Stomach (tissue), 4 donors: ENCODE measurements at regions not wholly inside any gene's neighbourhood (a gene's known extent, or its start where the extent isn't known, plus 50 kb on each side); places are given as distances from the start of the nearest gene placed in this dataset.

Experiments
- CTCF ChIP-seq, 7 experiments: fragments of 450-650 bp in 4 of 7; fragments of 200-600 bp in 3 of 7; sonication (generic) in 3 of 7; IDR thresholded peaks; one replicate each; pipeline ENCODE4 v1.5.1; 2016 to 2019; ENCODE audit warnings: antibody characterized with exemption in 7 of 7, control low read depth in 2 of 7, mild to moderate bottlenecking in 1 of 7
- EP300 ChIP-seq: sonication (generic); formaldehyde crosslinking; IDR thresholded peaks from one replicate; pipeline ENCODE4 v1.6.1; 2017; ENCODE audit warnings: antibody characterized with exemption
- POLR2A ChIP-seq, 4 donors: fragments of 450-650 bp; IDR thresholded peaks; one replicate each; pipeline ENCODE4 v1.6.1; 2016; ENCODE audit warnings: antibody characterized with exemption in 4 of 4, control low read depth in 2 of 4, mild to moderate bottlenecking in 1 of 4, moderate library complexity in 1 of 4
- POLR2AphosphoS5 ChIP-seq, 3 donors: sonication (generic); formaldehyde crosslinking; IDR thresholded peaks; one replicate each; pipeline ENCODE4 v1.6.1; 2016; ENCODE audit warnings: antibody characterized with exemption in 3 of 3

GRCh38 chr6:142562865-142563264 lies 261.1 kb downstream of the ADGRG6 start:
- TF ChIP-seq CTCF (IDR thresholded peaks at IDR 0.05) (no peak), POLR2A (IDR thresholded peaks at IDR 0.05) (no peak), POLR2AphosphoS5 (IDR thresholded peaks at IDR 0.05) (no peak), EP300 (no peak)
